Frontal cortex (tissue), 3 donors: ENCODE measurements at regions not wholly inside any gene's neighbourhood (a gene's known extent, or its start where the extent isn't known, plus 50 kb on each side); places are given as distances from the start of the nearest gene placed in this dataset.

Experiments used
- DNase-seq, 2 donors: peaks; one replicate each; pipeline ENCODE4 v3.0.0; 2012; ENCODE audit warnings: low spot score in 2 of 2
- FAIRE-seq: peaks from 2 replicates; lab custom pipeline; 2012; peaks lifted over from hg19 to GRCh38; lab: Jason Lieb, UNC
- donor health status: control.
- donor health status: control.
- donor health status: control.

DNA sequence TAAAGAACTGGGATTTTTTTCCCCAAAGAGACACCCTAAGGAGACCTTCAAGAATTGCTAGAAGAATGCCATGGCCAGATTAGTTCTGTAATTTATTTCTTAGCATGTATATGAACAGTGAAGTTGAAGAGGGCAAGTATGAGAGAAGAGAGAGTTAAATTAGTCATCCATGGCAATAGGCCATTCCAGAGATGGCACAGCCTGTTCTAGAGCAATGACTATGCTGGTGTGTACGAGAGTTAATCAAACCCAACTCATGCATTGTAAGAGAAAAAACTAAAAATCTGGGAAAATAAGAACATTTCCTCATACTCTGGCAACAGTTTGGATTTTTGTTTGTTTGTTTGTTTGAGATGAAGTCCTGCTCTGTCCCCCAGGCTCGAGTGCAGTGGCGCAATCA lies 112.1 kb upstream of the PIK3C3 start:
- DNase-seq (no peak), FAIRE-seq (no peak)

DNA sequence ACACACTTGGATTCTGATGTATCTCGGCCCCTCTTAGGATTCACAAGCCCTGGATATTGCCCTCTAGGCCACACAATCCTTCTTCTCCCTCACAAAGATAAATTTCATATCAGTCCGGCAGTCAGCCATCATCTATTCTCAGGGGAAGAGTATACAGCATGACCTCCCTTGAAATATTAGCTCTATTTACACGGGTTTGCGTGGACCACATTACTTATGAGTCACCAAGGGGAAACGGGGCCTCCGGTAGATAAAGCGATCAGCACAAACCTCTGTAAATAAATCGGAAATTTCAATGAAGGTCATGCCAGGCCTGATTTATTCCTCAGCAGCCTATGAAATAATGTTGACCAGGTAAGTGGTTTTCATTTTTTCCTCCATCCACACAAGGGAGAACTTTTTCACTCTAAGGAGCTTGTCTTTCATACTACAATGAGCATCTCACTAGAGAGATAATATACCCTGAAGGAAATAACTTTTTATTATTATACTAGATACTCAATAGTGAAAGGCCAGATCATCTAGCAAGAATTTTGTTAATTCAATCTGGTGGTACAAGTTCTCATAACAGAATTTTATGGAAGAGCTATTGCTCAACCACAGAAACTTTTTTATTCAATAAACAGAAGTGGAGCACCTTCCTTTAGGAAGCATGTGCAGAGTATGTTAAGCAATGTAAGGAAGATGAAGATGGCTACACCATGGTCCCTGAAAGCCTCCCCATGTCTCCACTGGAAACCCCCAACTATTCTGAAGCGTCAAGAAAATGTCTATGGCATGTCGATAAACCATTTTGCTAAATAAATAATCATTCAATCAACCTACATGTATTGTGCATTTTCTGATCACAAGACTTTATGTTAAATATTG lies 125.2 kb upstream of the PIK3C3 start:
- FAIRE-seq (no peak), DNase-seq (no peak)

DNA sequence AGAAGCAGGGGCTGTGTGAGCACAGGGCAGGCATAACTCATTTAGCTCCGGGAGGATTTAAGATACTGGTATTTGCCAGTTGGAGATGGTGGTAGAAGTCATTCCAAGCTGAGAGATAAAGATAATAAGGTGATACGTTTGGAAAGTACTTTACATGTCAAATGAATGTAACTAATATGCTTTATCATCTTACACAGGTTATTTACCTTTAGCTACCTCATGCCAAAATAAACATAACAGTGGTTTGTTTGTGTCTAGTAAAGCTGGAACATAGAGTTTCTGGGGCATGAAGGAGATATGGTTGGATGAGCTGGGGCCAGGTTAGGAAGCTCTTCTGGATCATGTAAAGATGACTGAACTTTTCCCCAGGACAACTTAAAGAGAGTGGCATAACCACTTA lies 126.9 kb upstream of the PIK3C3 start:
- DNase-seq (no peak), FAIRE-seq (no peak)

DNA sequence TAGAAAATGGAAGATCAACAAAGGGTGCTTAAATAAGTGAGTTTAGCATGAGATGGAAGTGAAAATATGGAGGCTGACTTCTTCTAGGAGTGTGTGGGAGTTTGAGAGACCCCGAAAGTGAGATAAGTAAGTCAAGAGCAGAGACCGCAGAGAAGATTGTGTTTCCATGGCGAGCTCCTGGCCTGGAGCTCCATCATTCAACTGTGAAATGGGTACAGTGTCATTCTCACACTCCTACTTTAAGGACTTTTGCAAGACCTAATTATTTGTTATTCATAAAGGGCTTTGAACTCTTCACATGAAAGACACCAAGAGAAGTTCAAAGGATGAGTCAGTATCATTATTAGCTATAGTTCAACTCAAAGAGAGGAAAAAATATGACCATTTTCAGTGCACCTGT lies 134.2 kb upstream of the PIK3C3 start:
- DNase-seq (no peak), FAIRE-seq (no peak)

DNA sequence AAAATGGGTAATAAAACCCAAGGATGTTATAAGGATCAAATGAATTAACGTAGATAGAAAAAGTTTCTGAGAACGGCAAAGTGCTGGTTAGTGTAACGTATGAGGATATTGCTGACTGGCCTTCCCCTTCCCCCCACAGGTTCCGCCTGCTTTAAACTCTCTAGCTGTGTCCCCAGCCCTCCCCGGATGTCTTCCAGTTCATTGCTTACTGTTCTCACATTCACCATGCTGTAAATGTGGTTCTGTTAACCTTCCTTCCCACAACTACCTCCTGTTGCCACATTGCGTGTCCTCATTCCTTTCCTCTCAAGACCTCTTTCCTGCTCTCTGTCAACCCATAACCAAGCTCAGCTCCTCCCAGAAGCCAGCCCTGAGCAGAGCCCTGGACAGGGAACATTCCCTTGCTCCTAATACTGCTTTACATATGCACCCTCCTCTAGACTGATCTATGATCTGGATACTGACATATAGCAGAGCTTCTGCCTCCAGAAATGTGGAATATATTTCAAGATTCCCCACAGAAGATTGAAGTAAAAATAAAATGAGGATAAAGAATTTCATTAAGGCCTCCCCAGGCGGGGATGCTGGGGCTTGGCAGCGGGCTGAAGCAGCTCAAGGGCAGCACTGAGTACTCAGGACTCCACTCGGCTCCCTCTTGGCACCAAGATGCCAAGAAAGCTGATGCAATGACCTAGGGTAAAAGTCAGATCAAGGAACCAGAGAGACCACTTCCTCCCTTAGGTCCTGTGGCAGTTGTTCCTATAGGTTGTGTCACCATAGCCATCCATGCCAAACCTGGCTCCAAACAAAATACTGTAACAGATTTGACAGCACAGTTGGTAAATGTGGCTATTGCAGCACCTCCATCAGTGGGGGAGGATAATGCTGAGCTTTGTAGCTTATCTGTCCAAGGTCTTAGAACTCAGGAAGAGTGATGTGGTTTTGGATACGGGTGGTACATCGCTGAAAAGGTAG lies 136.4 kb upstream of the PIK3C3 start:
- no peak for DNase-seq
- no peak for FAIRE-seq

DNA sequence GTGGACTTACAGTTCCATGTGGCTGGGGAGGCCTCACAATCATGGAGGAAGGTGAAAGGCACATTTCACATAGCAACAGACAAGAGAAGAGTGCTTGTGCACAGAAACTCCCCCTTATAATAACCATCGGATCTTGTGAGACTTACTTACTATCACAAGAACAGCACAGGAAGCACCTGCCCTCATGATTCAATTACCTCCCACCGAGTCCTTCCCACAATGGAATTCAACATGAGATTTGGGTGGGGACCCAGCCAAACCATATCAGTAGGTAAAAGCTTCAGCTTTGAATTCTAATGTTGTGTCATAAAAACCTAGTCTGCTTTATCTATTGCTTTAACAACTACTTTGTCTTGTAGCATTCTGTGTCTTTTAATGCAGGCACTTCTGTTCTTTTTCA lies 140.4 kb upstream of the PIK3C3 start:
- no peak for DNase-seq

DNA sequence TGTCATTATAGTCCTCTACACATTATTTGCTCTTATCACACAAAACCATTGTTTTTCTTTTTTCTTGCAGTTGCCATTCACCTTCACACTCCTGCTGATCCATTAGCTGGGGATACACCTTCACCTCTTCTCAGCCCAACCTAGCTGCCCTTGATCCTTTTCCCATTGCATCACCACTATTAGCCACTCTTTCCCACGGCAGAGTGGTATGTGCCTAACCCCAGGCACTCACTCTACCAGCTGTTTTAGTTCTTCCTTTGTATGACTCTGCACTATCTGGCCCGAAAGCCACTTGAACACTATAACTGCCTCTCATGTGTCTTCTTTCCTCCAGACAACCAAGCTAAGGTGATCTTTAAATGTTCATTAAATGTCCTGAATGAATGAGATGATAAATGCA lies 145.4 kb upstream of the PIK3C3 start:
- DNase-seq (no peak), FAIRE-seq (no peak)

More for the DNA sequence above, 140.4 kb upstream of the PIK3C3 start:
- FAIRE-seq = no peak

DNA sequence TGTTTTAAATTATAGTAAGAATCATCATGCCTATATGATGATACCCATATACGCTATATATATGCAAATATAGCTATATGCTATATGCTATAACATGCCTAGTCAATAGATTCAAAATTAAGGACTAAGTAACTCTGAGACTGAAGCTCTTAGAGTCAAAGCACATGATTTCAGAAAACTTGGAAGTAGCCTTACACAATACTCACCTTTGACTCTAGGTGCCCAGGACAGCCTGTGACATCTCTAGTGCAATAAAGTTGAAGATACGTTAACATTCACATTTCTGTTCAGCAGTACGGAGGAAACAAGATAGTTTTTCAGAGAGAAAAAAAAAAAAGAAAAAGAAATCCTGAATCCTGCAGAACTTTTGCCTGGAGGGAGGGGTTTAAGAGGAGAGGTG lies 149.7 kb upstream of the PIK3C3 start:
- DNase-seq (no peak), FAIRE-seq (no peak)

DNA sequence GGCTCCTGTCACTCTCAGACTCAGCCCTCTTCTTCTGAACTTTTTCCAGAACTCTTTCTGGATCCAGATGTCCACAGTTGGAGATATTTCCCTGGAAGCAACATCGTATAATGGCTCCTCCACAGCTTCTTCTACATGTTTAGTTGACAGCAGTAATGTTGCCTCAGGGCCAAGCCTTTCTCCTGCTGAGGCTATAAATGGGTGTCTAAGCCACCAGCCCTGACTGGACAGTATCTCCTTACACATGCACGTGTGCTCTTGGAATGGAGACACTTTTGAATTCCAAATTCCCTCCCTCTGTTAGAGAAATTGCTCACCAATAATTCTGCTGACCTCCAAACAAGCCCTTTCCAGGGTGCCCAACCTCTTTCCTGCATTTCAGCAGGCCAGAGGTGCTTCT lies 156.2 kb upstream of the PIK3C3 start:
- DNase-seq (no peak), FAIRE-seq (no peak)

DNA sequence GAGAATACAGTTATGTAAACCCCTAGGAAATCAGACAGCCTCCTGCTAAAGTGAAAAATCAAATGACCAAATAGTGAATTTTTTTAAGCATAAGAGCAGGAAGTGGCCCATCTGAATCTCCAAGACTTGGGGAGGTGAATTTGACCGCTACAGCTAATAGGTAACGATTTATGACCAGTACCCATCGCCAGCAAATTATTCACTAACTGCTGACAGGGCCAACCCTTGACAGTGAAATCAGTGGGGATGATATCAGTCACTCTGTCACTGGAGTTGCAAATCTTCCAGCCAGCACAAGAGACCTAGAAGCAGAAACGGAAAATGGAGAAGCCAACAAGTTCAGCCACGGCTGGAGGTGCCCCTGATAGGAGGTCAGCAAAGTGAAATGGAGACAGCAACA lies 164.3 kb upstream of the PIK3C3 start:
- no peak for DNase-seq
- no peak for FAIRE-seq

DNA sequence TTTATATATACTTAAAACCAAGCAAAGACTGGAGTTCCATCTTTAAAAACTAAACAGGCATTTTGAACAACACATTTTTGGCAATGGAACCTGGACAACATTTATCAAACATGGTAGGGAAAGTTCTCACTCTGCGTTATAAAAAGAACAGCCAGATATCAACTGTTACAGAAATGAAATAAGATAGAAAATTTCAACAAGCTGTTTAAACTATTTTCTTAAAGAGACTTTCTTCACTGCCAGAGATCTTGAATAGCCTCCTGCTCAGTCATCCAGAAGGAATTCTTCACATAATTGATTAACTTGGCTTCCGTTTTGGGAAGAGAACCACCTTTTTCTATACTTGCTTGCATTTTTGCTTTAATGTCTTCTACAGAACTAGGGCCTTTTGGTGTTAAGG lies 166.0 kb upstream of the PIK3C3 start:
- FAIRE-seq = no peak
- no peak for DNase-seq

DNA sequence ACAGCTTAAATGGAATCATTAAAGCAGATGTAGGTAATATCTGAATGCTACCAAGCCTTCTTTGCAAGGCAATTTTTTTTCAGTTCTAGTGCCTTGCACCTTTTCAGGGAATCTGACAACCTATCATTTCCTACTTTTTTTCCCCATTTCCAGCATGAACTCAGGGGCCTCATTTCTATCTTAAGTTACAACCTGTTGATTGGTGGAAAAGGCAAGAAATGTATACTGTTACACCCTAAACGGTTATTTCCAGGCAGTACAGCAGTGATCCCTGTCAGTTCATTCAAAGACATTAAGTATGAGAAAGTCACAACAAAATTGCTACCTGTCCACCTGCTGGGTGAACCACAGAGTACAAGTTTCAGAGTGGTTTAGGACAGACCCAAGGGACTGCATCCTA lies 171.2 kb upstream of the PIK3C3 start:
- no peak for FAIRE-seq
- DNase-seq = no peak

DNA sequence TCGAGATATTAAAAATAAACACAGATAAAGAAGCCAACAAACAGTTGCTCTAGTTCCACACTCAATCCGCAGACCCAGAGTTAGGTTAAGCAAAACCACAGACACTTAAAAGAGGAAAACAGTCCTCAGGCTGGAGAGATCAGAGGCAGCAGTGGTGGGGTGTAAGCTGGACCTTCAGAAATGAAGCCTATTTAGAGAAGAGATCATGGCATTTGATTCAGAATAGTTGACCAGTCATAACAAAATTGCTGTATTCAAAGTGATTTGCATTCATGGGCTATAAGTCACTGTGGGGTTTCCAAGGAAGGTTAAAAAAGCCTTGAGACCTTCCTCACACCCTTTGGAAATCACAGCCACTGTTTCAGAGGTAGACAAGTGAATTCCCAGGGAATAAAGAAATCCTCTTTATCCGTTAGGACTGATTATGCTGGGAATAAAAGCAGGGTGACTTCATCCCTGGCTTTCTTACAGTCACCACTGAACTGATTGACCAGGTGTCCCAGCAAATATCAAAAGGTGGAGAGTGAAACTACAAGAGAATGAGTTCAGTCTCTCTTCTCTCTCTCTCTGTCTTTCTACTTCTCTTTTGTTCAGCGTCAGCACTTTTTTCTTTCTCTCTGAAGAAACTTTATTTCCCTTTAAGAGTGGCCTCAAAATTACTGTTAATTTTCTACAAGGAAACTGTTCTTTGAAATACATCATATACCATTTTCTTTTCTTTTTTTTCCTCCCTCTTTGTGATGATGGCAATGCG lies 171.8 kb upstream of the PIK3C3 start:
- FAIRE-seq (no peak), DNase-seq (no peak)

DNA sequence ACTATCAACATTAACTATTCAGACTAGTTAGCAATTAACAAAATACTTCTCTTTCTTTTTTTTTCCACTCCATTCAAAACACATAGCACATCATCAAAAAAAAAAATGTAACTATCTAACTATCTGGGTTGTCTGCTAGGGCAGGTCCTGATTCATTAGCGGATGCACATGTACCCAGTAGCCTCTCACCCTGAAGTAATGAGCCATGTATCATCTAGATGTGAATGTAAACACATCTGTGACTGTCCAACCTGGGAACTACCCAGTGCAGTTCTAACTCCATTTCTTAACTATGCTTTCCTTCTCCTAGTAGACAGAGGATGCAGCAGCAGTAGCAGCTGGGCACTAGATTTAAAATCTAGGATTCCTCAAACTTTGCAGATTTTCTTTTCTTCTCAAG lies 183.1 kb upstream of the PIK3C3 start:
- FAIRE-seq = no peak

DNA sequence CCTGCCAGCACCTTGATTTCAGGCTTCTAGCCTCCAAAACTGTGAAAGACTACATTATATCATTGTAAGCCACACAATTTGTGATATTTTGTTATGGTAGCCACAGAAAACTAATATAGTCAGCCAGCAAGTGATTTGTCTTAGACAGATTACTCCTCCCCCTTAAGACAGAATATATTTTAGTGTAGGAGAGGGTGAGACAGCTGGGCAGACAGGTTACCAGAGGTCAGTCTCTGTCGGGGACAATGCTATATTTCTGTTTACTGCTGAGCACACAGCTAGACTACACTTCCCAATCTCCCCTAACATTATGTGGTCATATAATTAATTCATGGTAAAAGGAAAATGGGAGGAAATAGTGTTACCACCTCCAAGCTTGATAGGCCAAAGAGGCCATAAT lies 185.8 kb upstream of the PIK3C3 start:
- no peak for DNase-seq
- FAIRE-seq = no peak

More for the DNA sequence above, 183.1 kb upstream of the PIK3C3 start:
- no peak for DNase-seq

DNA sequence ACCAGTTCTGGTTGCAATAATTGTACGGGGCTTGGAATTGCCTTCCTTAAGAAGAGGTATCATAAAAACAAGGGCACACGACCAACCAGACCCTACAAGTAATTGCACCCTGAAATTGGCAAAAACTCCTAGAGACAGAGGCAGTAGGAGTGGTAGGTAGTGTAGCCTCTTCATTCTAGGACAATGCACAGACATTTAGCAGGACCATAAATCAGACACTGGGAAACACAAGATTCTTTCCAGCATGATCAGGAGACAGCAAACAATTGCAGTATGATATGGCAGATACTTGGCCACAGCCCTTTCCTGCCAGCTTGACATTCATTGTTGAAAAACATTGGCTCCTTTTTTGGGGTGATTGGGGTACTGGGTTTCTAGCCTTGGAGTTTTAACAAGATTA lies 186.6 kb upstream of the PIK3C3 start:
- FAIRE-seq (no peak), DNase-seq (no peak)

DNA sequence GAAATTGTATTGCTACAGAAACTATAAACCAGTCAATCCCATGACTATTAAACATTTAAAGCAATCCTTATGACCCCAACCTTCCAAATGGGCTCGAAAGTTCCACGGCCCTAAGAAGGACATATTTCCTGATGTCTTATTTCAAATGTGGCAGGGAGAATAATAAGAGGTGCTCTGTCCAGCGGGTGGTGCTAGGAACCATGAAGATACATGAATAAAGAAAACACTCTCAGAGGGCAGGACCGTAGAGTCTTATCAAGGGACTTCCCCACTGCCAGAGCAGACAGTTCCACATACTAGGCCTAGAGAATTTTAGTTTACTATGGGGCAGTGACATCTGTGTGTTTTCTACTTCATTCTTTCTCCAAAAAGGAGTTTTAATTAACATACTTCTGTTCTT lies 187.1 kb upstream of the PIK3C3 start:
- DNase-seq (no peak), FAIRE-seq (no peak)

DNA sequence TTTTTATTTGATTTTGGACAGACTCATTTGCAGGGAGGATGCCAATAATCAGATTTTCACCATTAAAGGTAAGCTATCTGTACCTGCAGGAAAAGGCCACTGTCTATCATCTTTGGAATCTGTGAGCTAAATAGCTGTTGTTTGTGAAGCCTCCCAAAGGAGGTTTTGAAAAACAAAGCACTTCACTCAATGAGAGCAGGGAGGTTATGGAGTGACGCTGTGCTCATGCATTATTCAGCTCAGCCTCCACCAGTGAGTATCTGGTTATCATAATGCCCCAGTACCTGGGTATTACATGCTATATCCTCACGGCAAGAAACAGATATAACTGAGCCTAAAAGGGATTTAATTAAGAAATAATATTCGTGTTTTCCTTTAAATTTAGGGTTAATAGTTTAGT lies 189.6 kb upstream of the PIK3C3 start:
- DNase-seq (no peak), FAIRE-seq (no peak)

DNA sequence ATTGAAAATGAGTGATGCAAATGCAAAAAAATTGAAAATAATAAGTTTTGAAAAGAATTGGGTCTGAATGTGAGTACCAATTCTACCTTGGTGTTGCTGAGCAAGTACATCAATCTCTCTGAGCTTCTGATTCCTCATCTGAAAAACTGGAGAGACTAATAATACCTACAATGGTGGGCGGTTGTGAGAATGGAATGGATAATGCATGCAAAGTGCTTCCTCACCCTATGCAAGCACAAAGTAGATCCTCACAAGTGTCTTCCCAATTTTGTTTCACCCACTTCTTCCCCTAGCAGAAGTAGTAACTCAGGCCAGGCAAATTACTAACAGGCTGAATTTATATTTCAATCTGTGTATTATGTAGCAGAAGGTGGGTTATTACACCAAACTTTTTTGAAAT lies 191.7 kb upstream of the PIK3C3 start:
- DNase-seq (no peak), FAIRE-seq (no peak)

DNA sequence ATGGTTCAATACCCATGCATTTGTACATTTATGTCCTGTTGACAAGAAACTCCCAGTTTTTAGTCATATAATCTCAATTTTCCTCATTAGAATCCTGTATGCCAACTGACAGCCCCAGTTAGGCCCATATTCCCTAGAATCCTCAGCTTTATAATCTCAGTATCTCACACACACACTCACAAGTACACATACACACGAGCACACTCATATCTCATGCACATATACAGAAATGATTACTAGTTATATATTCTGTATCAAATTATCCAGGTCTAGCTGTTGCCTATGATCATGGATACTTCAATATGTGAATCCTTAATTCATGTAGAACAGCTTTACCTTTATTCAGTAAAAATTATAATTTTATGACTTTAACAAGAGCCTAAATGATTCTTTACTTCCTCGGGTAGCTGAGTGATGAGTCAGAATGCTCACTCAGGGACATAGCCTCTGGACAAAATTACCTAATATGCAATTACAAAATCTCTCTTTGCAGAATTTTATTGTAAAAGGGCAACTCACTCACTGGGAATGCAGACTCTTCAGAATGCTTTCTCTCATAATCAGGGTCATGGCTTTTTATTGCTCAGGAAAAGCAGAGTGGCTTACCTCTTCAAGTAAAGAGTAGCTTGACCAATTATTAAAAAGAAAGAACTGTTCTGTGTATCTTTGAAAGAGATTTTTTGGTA lies 193.6 kb upstream of the PIK3C3 start:
- no peak for FAIRE-seq

More for the DNA sequence above, 193.6 kb upstream of the PIK3C3 start:
- no peak for DNase-seq
